K562 (cell line): ENCODE measurements at regions not wholly inside any gene's neighbourhood (a gene's known extent, or its start where the extent isn't known, plus 50 kb on each side); places are given as distances from the start of the nearest gene placed in this dataset.

Experiments used
- ATAC-seq: fragments of 200-7000 bp; cut with Tn5 transposase; 3 replicates; pipeline ENCODE4 v1.9.1; 2020; ENCODE audit warnings: moderate library complexity
- BruUV-seq: library from RNA; stranded (reverse); fragments of 400-500 nt; replicated peaks from 2 replicates; lab custom pipeline; 2021; lab: Mats Ljungman, UMichigan
- CTCF ChIA-PET: fragments of 300-600 bp; formaldehyde crosslinking; extraction: SDS; loops from one replicate; lab custom pipeline; 2021; ENCODE audit warnings: low intra/inter-chr PET ratio; lab: Yijun Ruan, JAX
- POLR2A ChIA-PET: fragments of 300-600, 350-650 bp; sonication (Branson Sonifier 250); formaldehyde crosslinking; extraction: SDS; loops from one replicate; lab custom pipeline; 2021; ENCODE audit warnings: antibody characterized with exemption, inconsistent platforms; lab: Yijun Ruan, JAX
- DNase-seq, 4 experiments: peaks; one replicate each; pipeline versions ENCODE4 v3.0.0 to v3.0.0-alpha.2; 2011 to 2018; ENCODE audit warnings: low spot score in 3 of 4, mixed read lengths in 3 of 4; ENCODE audit errors: extremely low read depth in 1 of 4
- FAIRE-seq: peaks from 2 replicates; lab custom pipeline; 2011; peaks lifted over from hg19 to GRCh38; lab: Jason Lieb, UNC
- H2AFZ ChIP-seq: 2 replicates; pipeline ENCODE4 v1.6.0; 2011; ENCODE audit warnings: low read depth, low read length, control low read depth, inconsistent platforms
- H3K27ac ChIP-seq: fragments of 200-600 bp; 3 replicates; pipeline ENCODE4 v1.8.0; 2011; ENCODE audit warnings: low read depth, mild to moderate bottlenecking, control low read depth, inconsistent platforms, low read length, moderate library complexity, mixed read lengths; ENCODE audit errors: extremely low read depth
- H3K27me3 ChIP-seq, 2 experiments: fragments of 300-600 bp in 1 of 2; 2 replicates in 1 of 2; 3 replicates in 1 of 2; pipeline versions ENCODE4 v1.6.0 to v1.8.0; 2011; ENCODE audit warnings: inconsistent platforms in 2 of 2, low read length in 2 of 2, mild to moderate bottlenecking in 1 of 2, mixed read lengths in 1 of 2, moderate library complexity in 1 of 2; ENCODE audit not compliant: control insufficient read depth in 2 of 2, insufficient read depth in 2 of 2
- H3K36me3 ChIP-seq: fragments of 300-600 bp; 3 replicates; pipeline ENCODE4 v1.8.0; 2011; ENCODE audit warnings: mild to moderate bottlenecking, low read length, inconsistent platforms; ENCODE audit not compliant: control insufficient read depth, insufficient read depth
- H3K4me1 ChIP-seq, 2 experiments: fragments of 200-600 bp in 1 of 2; replicated peaks in 1 of 2; 2 replicates in 1 of 2; 3 replicates in 1 of 2; pipeline versions ENCODE4 v1.5.1 to v1.8.0; 2011; ENCODE audit warnings: inconsistent platforms in 2 of 2, low read length in 2 of 2, mild to moderate bottlenecking in 1 of 2, mixed read lengths in 1 of 2, moderate library complexity in 1 of 2; ENCODE audit not compliant: control insufficient read depth in 2 of 2, insufficient read depth in 2 of 2
- H3K4me2 ChIP-seq: 2 replicates; pipeline ENCODE4 v1.6.1; 2011; ENCODE audit warnings: low read length, control low read depth, inconsistent platforms, mixed read lengths; ENCODE audit not compliant: insufficient read depth
- H3K4me3 ChIP-seq: fragments of 200-600 bp; sonication (generic), shearing (Covaris generic); 2 replicates; pipeline ENCODE4 v1.5.1; 2016; ENCODE audit warnings: control low read depth, inconsistent platforms
- H3K79me2 ChIP-seq: fragments of 200-600 bp; 3 replicates; pipeline ENCODE4 v1.8.0; 2011; ENCODE audit warnings: low read length, inconsistent platforms; ENCODE audit not compliant: control insufficient read depth, insufficient read depth
- H3K9ac ChIP-seq, 2 experiments: 2 replicates each; pipeline versions ENCODE4 v1.6.0 to v1.6.1; 2011; ENCODE audit warnings: low read depth in 2 of 2, low read length in 2 of 2, control low read depth in 1 of 2, inconsistent platforms in 1 of 2, mild to moderate bottlenecking in 1 of 2, mixed read lengths in 1 of 2; ENCODE audit not compliant: insufficient read depth in 1 of 2
- H3K9me1 ChIP-seq: one replicate; pipeline ENCODE4 v1.6.0; 2011; ENCODE audit warnings: inconsistent platforms, mild to moderate bottlenecking, low read length, moderate library complexity; ENCODE audit not compliant: control insufficient read depth, insufficient read depth
- H3K9me3 ChIP-seq: replicated peaks from 2 replicates; pipeline ENCODE4 v1.5.1; 2011; ENCODE audit warnings: low read depth, low read length, inconsistent platforms; ENCODE audit not compliant: control insufficient read depth, insufficient read depth
- H4K20me1 ChIP-seq: replicated peaks from 2 replicates; pipeline ENCODE4 v1.6.1; 2011; ENCODE audit warnings: low read length, inconsistent platforms, mixed read lengths; ENCODE audit not compliant: control insufficient read depth, insufficient read depth
- ARID3B ChIP-seq: fragments of 250-450 bp; sonication (Bioruptor Pico); IDR thresholded peaks from 2 replicates; pipeline ENCODE4 v1.4.0; 2020; ENCODE audit warnings: borderline replicate concordance
- BRCA1 ChIP-seq, 2 experiments: fragments of 450-650 bp in 1 of 2; sonication (generic) in 1 of 2; formaldehyde crosslinking in 1 of 2; IDR thresholded peaks; 2 replicates each; pipeline versions ENCODE4 v1.5.0 to v1.6.1; 2017 to 2020; ENCODE audit warnings: mild to moderate bottlenecking in 1 of 2, missing genetic modification reagents in 1 of 2
- BRD4 ChIP-seq: fragments of 200-600 bp; sonication (generic); IDR thresholded peaks from 2 replicates; pipeline ENCODE4 v1.6.1; 2017; ENCODE audit warnings: inconsistent platforms
- EWSR1 ChIP-seq: fragments of 450-650 bp; IDR thresholded peaks from 2 replicates; pipeline ENCODE4 v1.6.1; 2018; ENCODE audit warnings: borderline replicate concordance, mild to moderate bottlenecking, low read depth, moderate library complexity; ENCODE audit not compliant: partially characterized antibody
- GTF2B ChIP-seq: IDR thresholded peaks from 2 replicates; pipeline ENCODE4 v1.6.1; 2011; ENCODE audit not compliant: insufficient read length; ENCODE audit errors: extremely low read depth
- GTF3C2 ChIP-seq: IDR thresholded peaks from 3 replicates; pipeline ENCODE4 v1.6.1; 2011; ENCODE audit warnings: borderline replicate concordance, mild to moderate bottlenecking, moderate library complexity; ENCODE audit not compliant: insufficient read length; ENCODE audit errors: extremely low read depth
- ILK ChIP-seq: fragments of 450-650 bp; IDR thresholded peaks from 2 replicates; pipeline ENCODE4 v1.6.1; 2016; ENCODE audit warnings: missing genetic modification characterization, low read depth, mild to moderate bottlenecking, missing compliant biosample characterization, moderate library complexity, borderline replicate concordance
- NFXL1 ChIP-seq: fragments of 450-650 bp; formaldehyde crosslinking; IDR thresholded peaks from 2 replicates; pipeline ENCODE4 v1.4.0; 2021; ENCODE audit warnings: mild to moderate bottlenecking
- TCF15 ChIP-seq: fragments of 250-450 bp; sonication (Bioruptor Pico); IDR thresholded peaks from 2 replicates; pipeline ENCODE4 v1.8.0; 2022; ENCODE audit warnings: moderate library complexity, mild to moderate bottlenecking, inconsistent platforms
- TEAD2 ChIP-seq: fragments of 450-650 bp; IDR thresholded peaks from 2 replicates; pipeline ENCODE4 v1.6.1; 2016; ENCODE audit warnings: missing genetic modification characterization, control low read depth, missing compliant biosample characterization
- USF1 ChIP-seq: sonication (generic); formaldehyde crosslinking; IDR thresholded peaks from 2 replicates; pipeline ENCODE4 v1.9.0; 2022; ENCODE audit warnings: mild to moderate bottlenecking, missing genetic modification reagents
- ZNF174 ChIP-seq: fragments of 250-450 bp; sonication (Bioruptor Pico); IDR thresholded peaks from 2 replicates; pipeline ENCODE4 v1.4.0; 2020; ENCODE audit warnings: mild to moderate bottlenecking
- ZNF274 ChIP-seq: IDR thresholded peaks from 2 replicates; pipeline ENCODE4 v1.6.1; 2011; ENCODE audit warnings: low read depth, mild to moderate bottlenecking, low read length, moderate library complexity, borderline replicate concordance
- ZNF444 ChIP-seq: fragments of 250-450 bp; sonication (Bioruptor Pico); IDR thresholded peaks from 2 replicates; pipeline ENCODE4 v1.4.0; 2020; ENCODE audit warnings: mild to moderate bottlenecking, moderate library complexity
- ZSCAN29 ChIP-seq: fragments of 450-650 bp; IDR thresholded peaks from 2 replicates; pipeline ENCODE4 v1.6.1; 2017
- WGBS: fragments of 100-300 bp; shearing (Covaris generic); methylation state at CpG from one replicate; pipeline ENCODE4 v1.1.6; 2016; ENCODE audit warnings: low coverage, mixed read lengths; ENCODE audit not compliant: insufficient coverage; ENCODE audit errors: missing lambda C conversion rate; 5-methylcytosine and 5-hydroxymethylcytosine counted together
- in situ Hi-C: fragments of 300-500 bp; cut with MboI; formaldehyde crosslinking; loops from 4 replicates; pipeline ENCODE4 v1.15.0; 2018; ENCODE audit warnings: inconsistent platforms, mixed read lengths
- intact Hi-C: fragments of 100-400 bp; cut with micrococcal nuclease; formaldehyde crosslinking; loops from 2 replicates; pipeline ENCODE4 v1.14.2; 2022

GRCh38 chr6:91822581-91822980 is 1235.7 kb upstream of the MAP3K7 start (continued):
- TF ChIP-seq GTF3C2 (no peak), ZNF174 (CRISPR knock-in tag) (no peak), TCF15 (CRISPR knock-in tag) (no peak), NFXL1 (CRISPR knock-in tag) (no peak)

GRCh38 chr6:91816335-91816734 is 1229.5 kb upstream of the MAP3K7 start:
- BruUV-seq: no TSS peak
- Histone ChIP-seq H4K20me1 (no peaks in the 10 kb centered on the region), H3K9ac (no peak overlapping the region), H3K9me3 (no peaks in the 10 kb centered on the region), H3K36me3 (no peaks in the 10 kb centered on the region), H3K27me3 (no peaks in the 10 kb centered on the region), H3K79me2 (no peaks in the 10 kb centered on the region), H3K27ac (no peak overlapping the region), H3K4me2 (no peak overlapping the region), H2AFZ (no peak overlapping the region), H3K4me3 (no peak overlapping the region), H3K9me1 (no peaks in the 10 kb centered on the region), H3K4me1 (no peaks in the 10 kb centered on the region)
- no peak for ATAC-seq
- POLR2A ChIA-PET: no interaction called here
- WGBS: 1% methylated on average over 16 of the region's 18 CpGs
- TF ChIP-seq ZSCAN29: no peak
- no peak for TF ChIP-seq GTF2B
- TF ChIP-seq ARID3B (CRISPR knock-in tag): no peak
- no peak for TF ChIP-seq ILK
- TF ChIP-seq ZNF274: no peak
- TF ChIP-seq EWSR1: no peak
- TF ChIP-seq USF1 (CRISPR knock-in tag): no peak
- TF ChIP-seq TEAD2 (tag): no peak
- TF ChIP-seq ZNF444 (CRISPR knock-in tag): no peak
- TF ChIP-seq BRD4: no peak
- no peak for TF ChIP-seq BRCA1 (IDR thresholded peaks at IDR 0.05)
- TF ChIP-seq BRCA1 (CRISPR knock-in tag; IDR thresholded peaks at IDR 0.05): no peak
- CTCF ChIA-PET: no interaction called here
- in situ Hi-C loops (no loop called here), intact Hi-C loops (no loop called here)
- FAIRE-seq: no peak
- DNase-seq: no peak
